WTC11 (cell line): ENCODE measurements at regions not wholly inside any gene's neighbourhood (a gene's known extent, or its start where the extent isn't known, plus 50 kb on each side); places are given as distances from the start of the nearest gene placed in this dataset.

Experiments used
- ATAC-seq: fragments of 200-7000 bp; cut with Tn5 transposase; 2 replicates; pipeline ENCODE4 v1.10.0; 2021; ENCODE audit warnings: mild to moderate bottlenecking, moderate library complexity
- CTCF ChIA-PET: fragments of 300-600 bp; sonication (Branson Sonifier 250); formaldehyde crosslinking; loops from one replicate; lab custom pipeline; 2021; ENCODE audit warnings: antibody characterized with exemption; lab: Charles Lee
- POLR2A ChIA-PET: fragments of 350-600 bp; sonication (Branson Sonifier 250); formaldehyde crosslinking; loops from one replicate; lab custom pipeline; 2021; ENCODE audit warnings: antibody characterized with exemption; lab: Charles Lee
- DNase-seq: peaks from one replicate; pipeline ENCODE4 v3.0.0; 2021; ENCODE audit warnings: low spot score
- H3K27ac Mint-ChIP-seq: 2 replicates; pipeline ENCODE4 v1.8.0; 2021; ENCODE audit warnings: mixed read lengths
- H3K27me3 Mint-ChIP-seq: 2 replicates; pipeline ENCODE4 v1.8.0; 2021; ENCODE audit warnings: low read depth, mild to moderate bottlenecking, moderate library complexity, mixed read lengths
- H3K36me3 Mint-ChIP-seq: 2 replicates; pipeline ENCODE4 v1.8.0; 2021; ENCODE audit warnings: mixed read lengths
- H3K4me1 Mint-ChIP-seq: 2 replicates; pipeline ENCODE4 v1.8.0; 2022; ENCODE audit warnings: mixed read lengths
- H3K4me3 Mint-ChIP-seq: 2 replicates; pipeline ENCODE4 v1.8.0; 2021; ENCODE audit warnings: mild to moderate bottlenecking, moderate library complexity, mixed read lengths
- H3K9me3 Mint-ChIP-seq: 2 replicates; pipeline ENCODE4 v1.8.0; 2021; ENCODE audit warnings: mixed read lengths
- ATF6 ChIP-seq: sonication (generic); formaldehyde crosslinking; IDR thresholded peaks from 2 replicates; pipeline ENCODE4 v1.8.1; 2023; ENCODE audit warnings: mild to moderate bottlenecking, missing genetic modification reagents
- CREB1 ChIP-seq: sonication (generic); formaldehyde crosslinking; IDR thresholded peaks from 2 replicates; pipeline ENCODE4 v1.8.0; 2023; ENCODE audit warnings: mild to moderate bottlenecking, missing genetic modification reagents
- MAX ChIP-seq: sonication (generic); formaldehyde crosslinking; IDR thresholded peaks from 2 replicates; pipeline ENCODE4 v1.8.0; 2022; ENCODE audit warnings: mild to moderate bottlenecking, missing genetic modification reagents
- NFE2L1 ChIP-seq: sonication (generic); formaldehyde crosslinking; IDR thresholded peaks from 2 replicates; pipeline ENCODE4 v1.8.1; 2023; ENCODE audit warnings: missing genetic modification reagents
- NR3C1 ChIP-seq: sonication (generic); formaldehyde crosslinking; conservative IDR thresholded peaks from 2 replicates; pipeline ENCODE4 v1.8.1; 2023; ENCODE audit warnings: low read depth, mild to moderate bottlenecking, missing genetic modification reagents
- SMAD3 ChIP-seq: sonication (generic); formaldehyde crosslinking; IDR thresholded peaks from 2 replicates; pipeline ENCODE4 v1.8.0; 2022; ENCODE audit warnings: missing genetic modification reagents, mild to moderate bottlenecking, borderline replicate concordance
- STAT6 ChIP-seq: sonication (generic); formaldehyde crosslinking; conservative IDR thresholded peaks from 2 replicates; pipeline ENCODE4 v1.8.1; 2023; ENCODE audit warnings: mild to moderate bottlenecking, low read depth, missing genetic modification reagents, moderate library complexity
- TEAD4 ChIP-seq: sonication (generic); formaldehyde crosslinking; IDR thresholded peaks from 2 replicates; pipeline ENCODE4 v1.8.0; 2022; ENCODE audit warnings: mild to moderate bottlenecking, missing genetic modification reagents
- TP53 ChIP-seq: sonication (generic); formaldehyde crosslinking; IDR thresholded peaks from 2 replicates; pipeline ENCODE4 v1.8.1; 2023; ENCODE audit warnings: mild to moderate bottlenecking, missing genetic modification reagents
- ZBTB21 ChIP-seq: sonication (generic); formaldehyde crosslinking; IDR thresholded peaks from 2 replicates; pipeline ENCODE4 v1.8.1; 2023; ENCODE audit warnings: mild to moderate bottlenecking, missing genetic modification reagents, borderline replicate concordance
- ZNF138 ChIP-seq: sonication (generic); formaldehyde crosslinking; conservative IDR thresholded peaks from 2 replicates; pipeline ENCODE4 v1.8.1; 2022; ENCODE audit warnings: mild to moderate bottlenecking, moderate library complexity, missing genetic modification reagents
- ZNF219 ChIP-seq: sonication (generic); formaldehyde crosslinking; IDR thresholded peaks from 2 replicates; pipeline ENCODE4 v1.8.0; 2023; ENCODE audit warnings: missing genetic modification reagents, mild to moderate bottlenecking, borderline replicate concordance
- ZNF232 ChIP-seq: sonication (generic); formaldehyde crosslinking; IDR thresholded peaks from 2 replicates; pipeline ENCODE4 v1.8.0; 2022; ENCODE audit warnings: mild to moderate bottlenecking, missing genetic modification reagents
- ZNF423 ChIP-seq: fragments of 250-450 bp; sonication (Bioruptor Pico); IDR thresholded peaks from 2 replicates; pipeline ENCODE4 v2.1.2; 2022; ENCODE audit warnings: mild to moderate bottlenecking, moderate library complexity
- ZNF425 ChIP-seq: fragments of 250-450 bp; sonication (Bioruptor Pico); conservative IDR thresholded peaks from 2 replicates; pipeline ENCODE4 v1.9.0; 2021; ENCODE audit warnings: mild to moderate bottlenecking
- TF ChIP-seq, protein P1 (sequence below): sonication (generic); formaldehyde crosslinking; IDR thresholded peaks from 2 replicates; pipeline ENCODE4 v1.8.1; 2022; ENCODE audit warnings: low read depth, mild to moderate bottlenecking, moderate library complexity, missing genetic modification reagents, borderline replicate concordance
- TF ChIP-seq, protein P2 (sequence below): sonication (generic); formaldehyde crosslinking; IDR thresholded peaks from 2 replicates; pipeline ENCODE4 v1.8.0; 2022; ENCODE audit warnings: missing genetic modification reagents
- TF ChIP-seq, protein P3 (sequence below): sonication (generic); formaldehyde crosslinking; IDR thresholded peaks from 2 replicates; pipeline ENCODE4 v1.8.1; 2022; ENCODE audit warnings: low read depth, missing genetic modification reagents, borderline replicate concordance

DNA sequence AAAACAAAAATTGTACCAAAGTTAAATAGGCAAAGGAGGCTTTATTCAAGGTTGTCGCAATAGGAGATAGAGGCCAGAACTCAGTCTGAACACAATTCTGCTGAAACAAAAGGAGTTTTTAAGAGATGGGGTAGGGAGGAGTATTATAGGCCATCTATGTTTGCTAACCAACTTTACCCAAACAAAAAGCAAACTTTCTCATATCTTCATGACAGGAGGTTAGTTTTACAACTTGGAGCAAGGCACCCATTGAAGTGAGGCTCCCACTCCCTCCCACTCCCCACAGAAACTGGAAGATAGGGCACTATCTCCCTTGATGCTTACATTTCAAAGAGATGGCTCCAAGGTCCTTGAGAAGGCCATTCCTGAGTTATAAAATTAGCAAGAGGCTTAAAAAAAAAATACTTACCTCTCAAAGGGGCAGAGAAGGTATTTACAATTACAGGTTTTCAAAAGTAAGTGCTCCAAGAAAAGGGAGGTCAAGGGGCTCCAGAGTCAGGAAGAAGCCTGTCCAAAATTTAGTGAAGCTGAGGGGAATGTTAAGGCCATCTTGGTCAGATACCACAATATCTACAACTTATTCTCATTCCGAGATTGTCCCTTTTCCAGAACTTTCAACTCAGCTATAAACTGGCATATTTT lies 84.4 kb upstream of the DHRS4 start:
- POLR2A ChIA-PET = no interaction called here
- H3K36me3 Mint-ChIP-seq = no peaks in the 10 kb centered on the region
- no peak overlapping the region for H3K27ac Mint-ChIP-seq
- no peak overlapping the region for H3K4me3 Mint-ChIP-seq
- DNase-seq = no peak
- CTCF ChIA-PET = no interaction called here
- ATAC-seq = no peak
- TF ChIP-seq TP53 (CRISPR knock-in tag) (no peak), ZNF219 (CRISPR knock-in tag) (no peak), NFE2L1 (CRISPR knock-in tag) (no peak), MAX (CRISPR knock-in tag) (no peak), ZBTB21 (CRISPR knock-in tag) (no peak), SMAD3 (CRISPR knock-in tag) (no peak), ZNF138 (no peak), STAT6 (no peak), CREB1 (CRISPR knock-in tag) (no peak), NR3C1 (CRISPR knock-in tag) (no peak), TEAD4 (CRISPR knock-in tag) (no peak)
- TF ChIP-seq, protein P1, sequence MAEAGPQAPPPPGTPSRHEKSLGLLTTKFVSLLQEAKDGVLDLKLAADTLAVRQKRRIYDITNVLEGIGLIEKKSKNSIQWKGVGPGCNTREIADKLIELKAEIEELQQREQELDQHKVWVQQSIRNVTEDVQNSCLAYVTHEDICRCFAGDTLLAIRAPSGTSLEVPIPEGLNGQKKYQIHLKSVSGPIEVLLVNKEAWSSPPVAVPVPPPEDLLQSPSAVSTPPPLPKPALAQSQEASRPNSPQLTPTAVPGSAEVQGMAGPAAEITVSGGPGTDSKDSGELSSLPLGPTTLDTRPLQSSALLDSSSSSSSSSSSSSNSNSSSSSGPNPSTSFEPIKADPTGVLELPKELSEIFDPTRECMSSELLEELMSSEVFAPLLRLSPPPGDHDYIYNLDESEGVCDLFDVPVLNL (CRISPR knock-in tag) = no peak
- H3K27me3 Mint-ChIP-seq = peaks cover 3% of the 10 kb centered on the region
- H3K9me3 Mint-ChIP-seq = peaks cover 12% of the 10 kb centered on the region
- H3K4me1 Mint-ChIP-seq = no peaks in the 10 kb centered on the region

- ChIA-PET CTCF (interaction anchor here (0.8 to 1.1 kb wide), 4 partner anchors 10 to 244 kb away, joined by 3 read pairs; no protein-coding TSS in a partner anchor), POLR2A (no interaction called here)
- no peak overlapping the region for H3K4me3 Mint-ChIP-seq
- no peak overlapping the region for H3K27ac Mint-ChIP-seq
- H3K4me1 Mint-ChIP-seq = no peaks in the 10 kb centered on the region
- H3K9me3 Mint-ChIP-seq = peaks cover 11% of the 10 kb centered on the region
- no peaks in the 10 kb centered on the region for H3K36me3 Mint-ChIP-seq
- DNase-seq = no peak
- TF ChIP-seq, protein P2, sequence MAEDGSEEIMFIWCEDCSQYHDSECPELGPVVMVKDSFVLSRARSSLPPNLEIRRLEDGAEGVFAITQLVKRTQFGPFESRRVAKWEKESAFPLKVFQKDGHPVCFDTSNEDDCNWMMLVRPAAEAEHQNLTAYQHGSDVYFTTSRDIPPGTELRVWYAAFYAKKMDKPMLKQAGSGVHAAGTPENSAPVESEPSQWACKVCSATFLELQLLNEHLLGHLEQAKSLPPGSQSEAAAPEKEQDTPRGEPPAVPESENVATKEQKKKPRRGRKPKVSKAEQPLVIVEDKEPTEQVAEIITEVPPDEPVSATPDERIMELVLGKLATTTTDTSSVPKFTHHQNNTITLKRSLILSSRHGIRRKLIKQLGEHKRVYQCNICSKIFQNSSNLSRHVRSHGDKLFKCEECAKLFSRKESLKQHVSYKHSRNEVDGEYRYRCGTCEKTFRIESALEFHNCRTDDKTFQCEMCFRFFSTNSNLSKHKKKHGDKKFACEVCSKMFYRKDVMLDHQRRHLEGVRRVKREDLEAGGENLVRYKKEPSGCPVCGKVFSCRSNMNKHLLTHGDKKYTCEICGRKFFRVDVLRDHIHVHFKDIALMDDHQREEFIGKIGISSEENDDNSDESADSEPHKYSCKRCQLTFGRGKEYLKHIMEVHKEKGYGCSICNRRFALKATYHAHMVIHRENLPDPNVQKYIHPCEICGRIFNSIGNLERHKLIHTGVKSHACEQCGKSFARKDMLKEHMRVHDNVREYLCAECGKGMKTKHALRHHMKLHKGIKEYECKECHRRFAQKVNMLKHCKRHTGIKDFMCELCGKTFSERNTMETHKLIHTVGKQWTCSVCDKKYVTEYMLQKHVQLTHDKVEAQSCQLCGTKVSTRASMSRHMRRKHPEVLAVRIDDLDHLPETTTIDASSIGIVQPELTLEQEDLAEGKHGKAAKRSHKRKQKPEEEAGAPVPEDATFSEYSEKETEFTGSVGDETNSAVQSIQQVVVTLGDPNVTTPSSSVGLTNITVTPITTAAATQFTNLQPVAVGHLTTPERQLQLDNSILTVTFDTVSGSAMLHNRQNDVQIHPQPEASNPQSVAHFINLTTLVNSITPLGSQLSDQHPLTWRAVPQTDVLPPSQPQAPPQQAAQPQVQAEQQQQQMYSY = no peak
- TF ChIP-seq ZNF232 (CRISPR knock-in tag) (no peak), ZNF423 (CRISPR knock-in tag) (no peak), ATF6 (CRISPR knock-in tag) (no peak), ZNF425 (no peak)
- TF ChIP-seq, protein P3, sequence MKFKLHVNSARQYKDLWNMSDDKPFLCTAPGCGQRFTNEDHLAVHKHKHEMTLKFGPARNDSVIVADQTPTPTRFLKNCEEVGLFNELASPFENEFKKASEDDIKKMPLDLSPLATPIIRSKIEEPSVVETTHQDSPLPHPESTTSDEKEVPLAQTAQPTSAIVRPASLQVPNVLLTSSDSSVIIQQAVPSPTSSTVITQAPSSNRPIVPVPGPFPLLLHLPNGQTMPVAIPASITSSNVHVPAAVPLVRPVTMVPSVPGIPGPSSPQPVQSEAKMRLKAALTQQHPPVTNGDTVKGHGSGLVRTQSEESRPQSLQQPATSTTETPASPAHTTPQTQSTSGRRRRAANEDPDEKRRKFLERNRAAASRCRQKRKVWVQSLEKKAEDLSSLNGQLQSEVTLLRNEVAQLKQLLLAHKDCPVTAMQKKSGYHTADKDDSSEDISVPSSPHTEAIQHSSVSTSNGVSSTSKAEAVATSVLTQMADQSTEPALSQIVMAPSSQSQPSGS (CRISPR knock-in tag) = no peak
- ATAC-seq = no peak
- H3K27me3 Mint-ChIP-seq = peaks cover 4% of the 10 kb centered on the region; the same call in 1 of the 2 replicates
Measured at GRCh38 chr14:23876160-23876750, 77.3 kb upstream of the DHRS4 start.
